ENCODE measurements at regions not wholly inside any gene's neighbourhood (a gene's known extent, or its start where the extent isn't known, plus 50 kb on each side); places are given as distances from the start of the nearest gene placed in this dataset.
"Not testable (repeated sequence)": the region's sequence is repeated elsewhere in the genome, so short reads cannot be mapped to it uniquely, and the experiment has no call there.

DNA sequence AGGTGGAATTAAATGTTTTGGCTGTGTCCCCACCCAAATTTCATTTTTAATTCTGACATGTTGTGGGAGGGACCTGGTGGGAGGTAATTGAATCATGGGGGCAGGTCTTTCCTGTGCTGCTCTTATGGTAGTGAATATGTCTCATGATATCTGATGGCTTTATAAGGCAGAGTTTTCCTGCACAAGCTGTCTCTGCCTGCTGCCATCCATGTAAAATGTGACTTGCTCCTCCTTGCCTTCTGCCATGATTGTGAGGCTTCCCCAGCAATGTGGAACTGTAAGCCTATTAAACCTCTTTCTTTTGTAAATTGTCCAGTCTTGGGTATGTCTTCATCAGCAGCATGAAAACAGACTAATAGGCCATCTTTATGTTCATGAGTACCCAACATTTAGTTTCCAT is 172.2 kb downstream of the ETV1 start:
- H3K36me3 ChIP-seq (ENCODE audit: control insufficient read depth in 2 of 3, insufficient read depth in 3 of 3, low read length in 3 of 3); H3K9ac ChIP-seq (ENCODE audit: low read length in 3 of 3); H3K4me3 ChIP-seq (ENCODE audit: low read length in 3 of 3); DNase-seq; H3K27me3 ChIP-seq (ENCODE audit: control insufficient read depth, insufficient read depth, low read length); FAIRE-seq; intact Hi-C loops (cut with DNase I); H3K9me3 ChIP-seq (ENCODE audit: control insufficient read depth in 2 of 3, insufficient read depth in 1 of 3, low read length in 3 of 3); H3K27ac ChIP-seq (ENCODE audit: low read depth in 2 of 2, low read length in 2 of 2); H3K4me1 ChIP-seq (ENCODE audit: control insufficient read depth in 2 of 3, insufficient read depth in 2 of 3, low read depth in 1 of 3, low read length in 3 of 3): not testable (repeated sequence)

GRCh38 chr7:13821152-13821787 is 168.2 kb downstream of the ETV1 start:
- no peak overlapping the region for H3K4me3 ChIP-seq (ENCODE audit: low read length in 3 of 3)
- no peaks in the 10 kb centered on the region for H3K9me3 ChIP-seq (ENCODE audit: control insufficient read depth in 2 of 3, insufficient read depth in 1 of 3, low read length in 3 of 3)
- no peaks in the 10 kb centered on the region for H3K36me3 ChIP-seq (ENCODE audit: control insufficient read depth in 2 of 3, insufficient read depth in 3 of 3, low read length in 3 of 3)
- DNase-seq (no peak), FAIRE-seq (no peak)
- no peak overlapping the region for H3K27ac ChIP-seq (ENCODE audit: low read depth in 2 of 2, low read length in 2 of 2)
- TF ChIP-seq, protein P1, sequence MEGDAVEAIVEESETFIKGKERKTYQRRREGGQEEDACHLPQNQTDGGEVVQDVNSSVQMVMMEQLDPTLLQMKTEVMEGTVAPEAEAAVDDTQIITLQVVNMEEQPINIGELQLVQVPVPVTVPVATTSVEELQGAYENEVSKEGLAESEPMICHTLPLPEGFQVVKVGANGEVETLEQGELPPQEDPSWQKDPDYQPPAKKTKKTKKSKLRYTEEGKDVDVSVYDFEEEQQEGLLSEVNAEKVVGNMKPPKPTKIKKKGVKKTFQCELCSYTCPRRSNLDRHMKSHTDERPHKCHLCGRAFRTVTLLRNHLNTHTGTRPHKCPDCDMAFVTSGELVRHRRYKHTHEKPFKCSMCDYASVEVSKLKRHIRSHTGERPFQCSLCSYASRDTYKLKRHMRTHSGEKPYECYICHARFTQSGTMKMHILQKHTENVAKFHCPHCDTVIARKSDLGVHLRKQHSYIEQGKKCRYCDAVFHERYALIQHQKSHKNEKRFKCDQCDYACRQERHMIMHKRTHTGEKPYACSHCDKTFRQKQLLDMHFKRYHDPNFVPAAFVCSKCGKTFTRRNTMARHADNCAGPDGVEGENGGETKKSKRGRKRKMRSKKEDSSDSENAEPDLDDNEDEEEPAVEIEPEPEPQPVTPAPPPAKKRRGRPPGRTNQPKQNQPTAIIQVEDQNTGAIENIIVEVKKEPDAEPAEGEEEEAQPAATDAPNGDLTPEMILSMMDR (IDR thresholded peaks at IDR 0.05; ENCODE audit: borderline replicate concordance, extremely low read depth, insufficient read depth) = no peak
- no peaks in the 10 kb centered on the region for H3K4me1 ChIP-seq (ENCODE audit: control insufficient read depth in 2 of 3, insufficient read depth in 2 of 3, low read depth in 1 of 3, low read length in 3 of 3)
- intact Hi-C loops (cut with DNase I) = no loop called here
- H3K27me3 ChIP-seq (ENCODE audit: control insufficient read depth, insufficient read depth, low read length) = no peaks in the 10 kb centered on the region
- H3K9ac ChIP-seq (ENCODE audit: low read length in 3 of 3) = no peak overlapping the region

GRCh38 chr7:13822678-13823077 is 166.8 kb downstream of the ETV1 start:
- intact Hi-C loops (cut with DNase I) = no loop called here
- TF ChIP-seq, protein P1 (IDR thresholded peaks at IDR 0.05; ENCODE audit: borderline replicate concordance, extremely low read depth, insufficient read depth) = no peak
- no peaks in the 10 kb centered on the region for H3K27me3 ChIP-seq (ENCODE audit: control insufficient read depth, insufficient read depth, low read length)
- no peak overlapping the region for H3K27ac ChIP-seq (ENCODE audit: low read depth in 2 of 2, low read length in 2 of 2)
- no peak for DNase-seq
- no peak overlapping the region for H3K9ac ChIP-seq (ENCODE audit: low read length in 3 of 3)
- no peaks in the 10 kb centered on the region for H3K4me1 ChIP-seq (ENCODE audit: control insufficient read depth in 2 of 3, insufficient read depth in 2 of 3, low read depth in 1 of 3, low read length in 3 of 3)
- no peaks in the 10 kb centered on the region for H3K36me3 ChIP-seq (ENCODE audit: control insufficient read depth in 2 of 3, insufficient read depth in 3 of 3, low read length in 3 of 3)
- H3K9me3 ChIP-seq (ENCODE audit: control insufficient read depth in 2 of 3, insufficient read depth in 1 of 3, low read length in 3 of 3) = no peaks in the 10 kb centered on the region
- no peak overlapping the region for H3K4me3 ChIP-seq (ENCODE audit: low read length in 3 of 3)
- FAIRE-seq = no peak

- no peak overlapping the region for H3K9ac ChIP-seq (ENCODE audit: low read length in 3 of 3)
- H3K4me1 ChIP-seq (ENCODE audit: control insufficient read depth in 2 of 3, insufficient read depth in 2 of 3, low read depth in 1 of 3, low read length in 3 of 3) = no peaks in the 10 kb centered on the region
- FAIRE-seq (no peak), DNase-seq (no peak)
- H3K27ac ChIP-seq (ENCODE audit: low read depth in 2 of 2, low read length in 2 of 2) = no peak overlapping the region
- H3K27me3 ChIP-seq (ENCODE audit: control insufficient read depth, insufficient read depth, low read length) = no peaks in the 10 kb centered on the region
- no peak overlapping the region for H3K4me3 ChIP-seq (ENCODE audit: low read length in 3 of 3)
- H3K36me3 ChIP-seq (ENCODE audit: control insufficient read depth in 2 of 3, insufficient read depth in 3 of 3, low read length in 3 of 3) = no peaks in the 10 kb centered on the region
- TF ChIP-seq, protein P1 (IDR thresholded peaks at IDR 0.05; ENCODE audit: borderline replicate concordance, extremely low read depth, insufficient read depth) = no peak
- intact Hi-C loops (cut with DNase I) = no loop called here
- H3K9me3 ChIP-seq (ENCODE audit: control insufficient read depth in 2 of 3, insufficient read depth in 1 of 3, low read length in 3 of 3) = no peaks in the 10 kb centered on the region
These were observed 162.7 kb downstream of the ETV1 start for GRCh38 chr7:13826752-13827151.
